Endothelial cell of umbilical vein (primary cell): ENCODE measurements at regions not wholly inside any gene's neighbourhood (a gene's known extent, or its start where the extent isn't known, plus 50 kb on each side); places are given as distances from the start of the nearest gene placed in this dataset.

ENCODE experiments used
- BruUV-seq: library from RNA; stranded (reverse); fragments of 400-500 nt; replicated peaks from 2 replicates; lab custom pipeline; 2021; lab: Mats Ljungman, UMichigan
- CTCF ChIA-PET: fragments of 300-600, 350-600 bp; sonication (Branson Sonifier 250); formaldehyde crosslinking; loops from one replicate; lab custom pipeline; 2021; ENCODE audit warnings: antibody characterized with exemption, inconsistent platforms; lab: Charles Lee
- POLR2A ChIA-PET: fragments of 300-600, 350-600 bp; sonication (Branson Sonifier 250); formaldehyde crosslinking; loops from one replicate; lab custom pipeline; 2021; ENCODE audit warnings: antibody characterized with exemption, inconsistent platforms; lab: Charles Lee
- DNase-seq: peaks from one replicate; pipeline ENCODE4 v3.0.0-alpha.2; 2011; ENCODE audit warnings: low read depth, low spot score
- FAIRE-seq: peaks from 2 replicates; lab custom pipeline; 2011; peaks lifted over from hg19 to GRCh38; lab: Jason Lieb, UNC
- H2AFZ ChIP-seq: 2 replicates; pipeline ENCODE4 v1.6.0; 2012; ENCODE audit warnings: low read depth, low read length, control low read depth, inconsistent platforms
- H3K27ac ChIP-seq: 2 replicates; pipeline ENCODE4 v1.5.1; 2011; ENCODE audit warnings: low read depth, mild to moderate bottlenecking, control low read depth, low read length, moderate library complexity; ENCODE audit not compliant: insufficient read depth
- H3K27me3 ChIP-seq, 2 experiments: 2 replicates each; pipeline versions ENCODE4 v1.6.0 to v1.6.1; 2011; ENCODE audit warnings: low read length in 2 of 2, mixed read lengths in 1 of 2; ENCODE audit not compliant: control insufficient read depth in 2 of 2, insufficient read depth in 2 of 2
- H3K36me3 ChIP-seq, 2 experiments: 2 replicates in 1 of 2; 3 replicates in 1 of 2; pipeline ENCODE4 v1.5.1; 2011; ENCODE audit warnings: low read length in 2 of 2, mild to moderate bottlenecking in 1 of 2, moderate library complexity in 1 of 2; ENCODE audit not compliant: control insufficient read depth in 2 of 2, insufficient read depth in 2 of 2; ENCODE audit errors: extremely low read depth in 1 of 2
- H3K4me1 ChIP-seq: 3 replicates; pipeline ENCODE4 v1.5.1; 2011; ENCODE audit warnings: mild to moderate bottlenecking, low read length; ENCODE audit not compliant: control insufficient read depth, insufficient read depth; ENCODE audit errors: extremely low read depth
- H3K4me2 ChIP-seq: 2 replicates; pipeline ENCODE4 v1.6.1; 2011; ENCODE audit warnings: low read length, control low read depth, mixed read lengths; ENCODE audit not compliant: insufficient read depth
- H3K4me3 ChIP-seq, 3 experiments: fragments of 200-600 bp in 1 of 3; sonication (generic), shearing (Covaris generic) in 1 of 3; replicated peaks in 1 of 3; 2 replicates each; pipeline ENCODE4 v1.5.1; 2011 to 2016; ENCODE audit warnings: control low read depth in 3 of 3, low read length in 3 of 3, mild to moderate bottlenecking in 2 of 3, inconsistent platforms in 1 of 3, low read depth in 1 of 3, moderate library complexity in 1 of 3; ENCODE audit not compliant: insufficient read depth in 1 of 3
- H3K79me2 ChIP-seq: 2 replicates; pipeline ENCODE4 v1.6.0; 2012; ENCODE audit warnings: low read length, inconsistent platforms; ENCODE audit not compliant: control insufficient read depth, insufficient read depth
- H3K9ac ChIP-seq: replicated peaks from 2 replicates; pipeline ENCODE3; 2011; ENCODE audit warnings: low read length, control low read depth; ENCODE audit not compliant: insufficient read depth; ENCODE audit errors: extremely low read depth
- H3K9me1 ChIP-seq: replicated peaks from 3 replicates; pipeline ENCODE4 v1.6.0; 2011; ENCODE audit warnings: mild to moderate bottlenecking, low read length; ENCODE audit not compliant: control insufficient read depth, insufficient read depth; ENCODE audit errors: extremely low read depth
- H3K9me3 ChIP-seq: replicated peaks from 2 replicates; pipeline ENCODE4 v1.5.1; 2012; ENCODE audit warnings: low read length, inconsistent platforms; ENCODE audit not compliant: control insufficient read depth, insufficient read depth
- H4K20me1 ChIP-seq: replicated peaks from 2 replicates; pipeline ENCODE3; 2011; ENCODE audit warnings: mild to moderate bottlenecking, low read length; ENCODE audit not compliant: control insufficient read depth, insufficient read depth; ENCODE audit errors: extremely low read depth
- EZH2 ChIP-seq: IDR thresholded peaks from 2 replicates; pipeline ENCODE4 v1.6.1; 2012; ENCODE audit warnings: borderline replicate concordance, low read depth, mild to moderate bottlenecking, moderate library complexity, low read length, inconsistent platforms; ENCODE audit not compliant: severe bottlenecking
- FOS ChIP-seq: IDR thresholded peaks from 2 replicates; pipeline ENCODE4 v1.6.1; 2011; ENCODE audit warnings: mild to moderate bottlenecking, low read length, moderate library complexity, borderline replicate concordance; ENCODE audit not compliant: insufficient read depth
- GATA2 ChIP-seq: IDR thresholded peaks from 2 replicates; pipeline ENCODE4 v1.7.0; 2011; ENCODE audit warnings: low read depth, mild to moderate bottlenecking, moderate library complexity, mixed read lengths, low read length; ENCODE audit not compliant: insufficient read length, insufficient read depth
- JUN ChIP-seq: IDR thresholded peaks from 2 replicates; pipeline ENCODE4 v1.6.1; 2011; ENCODE audit warnings: borderline replicate concordance, low read depth; ENCODE audit not compliant: insufficient read length, insufficient read depth
- MYC ChIP-seq: IDR thresholded peaks from one replicate; pipeline ENCODE4 v1.6.1; 2011; ENCODE audit warnings: mild to moderate bottlenecking, low read depth, low read length
- POLR2A ChIP-seq: IDR thresholded peaks from 2 replicates; pipeline ENCODE4 v1.6.1; 2012; ENCODE audit warnings: low read depth, mild to moderate bottlenecking, control low read depth, low read length
- POLR2AphosphoS5 ChIP-seq: IDR thresholded peaks from 2 replicates; pipeline ENCODE4 v1.6.1; 2012; ENCODE audit warnings: low read depth, mild to moderate bottlenecking, control low read depth, low read length, moderate library complexity; ENCODE audit not compliant: insufficient read depth
- dilution Hi-C: fragments of 300-500 bp; cut with MboI; formaldehyde crosslinking; loops from one replicate; pipeline ENCODE4 v1.15.0; 2019; ENCODE audit warnings: low sequenced_read_pairs; ENCODE audit not compliant: extremely low pct_ligation_motif_present
- intact Hi-C: fragments of 100-400 bp; cut with micrococcal nuclease; formaldehyde crosslinking; loops from one replicate; pipeline ENCODE4 v1.10.0; 2022
- TF ChIP-seq, protein P1 (sequence below), 2 donors: IDR thresholded peaks; 1 replicate in 1 of 2; 2 replicates in 1 of 2; pipeline ENCODE4 v1.5.1; 2011; ENCODE audit warnings: low read length in 2 of 2, mild to moderate bottlenecking in 2 of 2, moderate library complexity in 2 of 2, control low read depth in 1 of 2, inconsistent platforms in 1 of 2, low read depth in 1 of 2; ENCODE audit not compliant: insufficient read depth in 1 of 2; ENCODE audit errors: extremely low read depth in 1 of 2

DNA sequence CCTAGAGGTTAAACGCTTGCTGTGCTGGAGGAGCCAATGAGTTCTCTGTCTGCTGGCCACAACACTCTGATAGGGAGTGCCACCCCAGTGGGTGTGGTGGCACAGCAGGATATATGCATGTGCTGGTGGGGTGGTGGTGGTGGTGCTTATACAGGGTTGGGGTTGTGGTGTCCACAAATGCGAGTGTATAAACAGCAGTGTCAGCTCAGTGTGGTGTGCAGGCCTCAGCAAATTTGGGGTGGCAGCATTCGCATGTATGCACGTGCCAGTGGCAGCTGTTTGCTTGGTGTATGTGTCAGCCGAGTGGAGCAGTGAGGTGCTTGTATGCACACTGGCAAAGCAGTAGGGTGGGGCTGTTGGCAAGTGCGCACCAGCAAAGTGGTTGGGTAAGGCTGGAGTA lies 157.4 kb downstream of the FAM47A start:
- CTCF ChIA-PET: no interaction called here
- no peak overlapping the region for H3K9ac ChIP-seq
- no peak overlapping the region for H2AFZ ChIP-seq
- BruUV-seq: no TSS peak
- no peaks in the 10 kb centered on the region for H3K9me3 ChIP-seq
- H3K27ac ChIP-seq: no peak overlapping the region
- DNase-seq (no peak), FAIRE-seq (no peak)
- no peaks in the 10 kb centered on the region for H3K9me1 ChIP-seq
- H3K79me2 ChIP-seq: no peaks in the 10 kb centered on the region
- no peak for TF ChIP-seq POLR2AphosphoS5
- TF ChIP-seq, protein P1, sequence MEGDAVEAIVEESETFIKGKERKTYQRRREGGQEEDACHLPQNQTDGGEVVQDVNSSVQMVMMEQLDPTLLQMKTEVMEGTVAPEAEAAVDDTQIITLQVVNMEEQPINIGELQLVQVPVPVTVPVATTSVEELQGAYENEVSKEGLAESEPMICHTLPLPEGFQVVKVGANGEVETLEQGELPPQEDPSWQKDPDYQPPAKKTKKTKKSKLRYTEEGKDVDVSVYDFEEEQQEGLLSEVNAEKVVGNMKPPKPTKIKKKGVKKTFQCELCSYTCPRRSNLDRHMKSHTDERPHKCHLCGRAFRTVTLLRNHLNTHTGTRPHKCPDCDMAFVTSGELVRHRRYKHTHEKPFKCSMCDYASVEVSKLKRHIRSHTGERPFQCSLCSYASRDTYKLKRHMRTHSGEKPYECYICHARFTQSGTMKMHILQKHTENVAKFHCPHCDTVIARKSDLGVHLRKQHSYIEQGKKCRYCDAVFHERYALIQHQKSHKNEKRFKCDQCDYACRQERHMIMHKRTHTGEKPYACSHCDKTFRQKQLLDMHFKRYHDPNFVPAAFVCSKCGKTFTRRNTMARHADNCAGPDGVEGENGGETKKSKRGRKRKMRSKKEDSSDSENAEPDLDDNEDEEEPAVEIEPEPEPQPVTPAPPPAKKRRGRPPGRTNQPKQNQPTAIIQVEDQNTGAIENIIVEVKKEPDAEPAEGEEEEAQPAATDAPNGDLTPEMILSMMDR (IDR thresholded peaks at IDR 0.05; ENCODE audit: extremely low read depth in 1 of 2, insufficient read depth in 1 of 2, low read depth in 1 of 2, low read length in 2 of 2): no peak
- no peak for TF ChIP-seq MYC
- no peak for TF ChIP-seq FOS
- no peak for TF ChIP-seq JUN
- no peak for TF ChIP-seq GATA2
- no peak for TF ChIP-seq POLR2A
- TF ChIP-seq EZH2: no peak
- no peaks in the 10 kb centered on the region for H4K20me1 ChIP-seq
- intact Hi-C loops (no loop called here), dilution Hi-C loops (no loop called here)
- H3K4me1 ChIP-seq: no peaks in the 10 kb centered on the region
- H3K4me3 ChIP-seq: no peak overlapping the region
- no peaks in the 10 kb centered on the region for H3K36me3 ChIP-seq
- H3K27me3 ChIP-seq: no peaks in the 10 kb centered on the region
- H3K4me2 ChIP-seq: no peak overlapping the region
- POLR2A ChIA-PET: no interaction called here
